SK-N-MC (cell line): ENCODE measurements at regions not wholly inside any gene's neighbourhood (a gene's known extent, or its start where the extent isn't known, plus 50 kb on each side); places are given as distances from the start of the nearest gene placed in this dataset.

Source experiments
- DNase-seq: peaks from one replicate; pipeline ENCODE4 v3.0.0-alpha.2; 2011; ENCODE audit warnings: low read depth, low spot score
- H3K27ac ChIP-seq: fragments of 200-600 bp; sonication (generic); 2 replicates; pipeline ENCODE4 v1.5.1; 2016; ENCODE audit warnings: mixed run types
- H3K36me3 ChIP-seq: fragments of 200-600 bp; sonication (generic); 2 replicates; pipeline ENCODE4 v1.6.1; 2017; ENCODE audit warnings: antibody characterized with exemption, low read length, mixed read lengths; ENCODE audit not compliant: insufficient read depth
- H3K4me3 ChIP-seq: fragments of 200-600 bp; sonication (generic); 2 replicates; pipeline ENCODE4 v1.5.1; 2016
- H3K9ac ChIP-seq: fragments of 200-600 bp; sonication (generic); 2 replicates; pipeline ENCODE4 v1.8.0; 2017; ENCODE audit warnings: mixed run types, mixed read lengths; ENCODE audit not compliant: insufficient read length
- H3K9me3 ChIP-seq: fragments of 200-600 bp; sonication (generic); 2 replicates; pipeline ENCODE4 v1.6.1; 2017; ENCODE audit warnings: low read depth, mild to moderate bottlenecking, antibody characterized with exemption, low read length, moderate library complexity, mixed read lengths
- EZH2 ChIP-seq: fragments of 200-600 bp; sonication (generic); IDR thresholded peaks from one replicate; pipeline ENCODE4 v1.6.1; 2017; ENCODE audit warnings: antibody characterized with exemption
- FOXP2 ChIP-seq: optimal IDR thresholded peaks from 2 replicates; pipeline ENCODE3; 2011; ENCODE audit warnings: mild to moderate bottlenecking, moderate library complexity; ENCODE audit not compliant: insufficient read depth; ENCODE audit errors: extremely low read length, control extremely low read depth
- POLR2AphosphoS5 ChIP-seq: IDR thresholded peaks from 2 replicates; pipeline ENCODE4 v1.6.1; 2012; ENCODE audit warnings: mild to moderate bottlenecking, low read depth, low read length, borderline replicate concordance

GRCh38 chr2:128781166-128781565 lies 462.5 kb upstream of the HS6ST1 start:
- no peak overlapping the region for H3K9ac ChIP-seq
- H3K27ac ChIP-seq, result no peak overlapping the region
- TF ChIP-seq POLR2AphosphoS5 (no peak), FOXP2 (no peak), EZH2 (no peak)
- no peaks in the 10 kb centered on the region for H3K36me3 ChIP-seq
- no peak overlapping the region for H3K4me3 ChIP-seq
- DNase-seq, result no peak
- no peaks in the 10 kb centered on the region for H3K9me3 ChIP-seq

DNA sequence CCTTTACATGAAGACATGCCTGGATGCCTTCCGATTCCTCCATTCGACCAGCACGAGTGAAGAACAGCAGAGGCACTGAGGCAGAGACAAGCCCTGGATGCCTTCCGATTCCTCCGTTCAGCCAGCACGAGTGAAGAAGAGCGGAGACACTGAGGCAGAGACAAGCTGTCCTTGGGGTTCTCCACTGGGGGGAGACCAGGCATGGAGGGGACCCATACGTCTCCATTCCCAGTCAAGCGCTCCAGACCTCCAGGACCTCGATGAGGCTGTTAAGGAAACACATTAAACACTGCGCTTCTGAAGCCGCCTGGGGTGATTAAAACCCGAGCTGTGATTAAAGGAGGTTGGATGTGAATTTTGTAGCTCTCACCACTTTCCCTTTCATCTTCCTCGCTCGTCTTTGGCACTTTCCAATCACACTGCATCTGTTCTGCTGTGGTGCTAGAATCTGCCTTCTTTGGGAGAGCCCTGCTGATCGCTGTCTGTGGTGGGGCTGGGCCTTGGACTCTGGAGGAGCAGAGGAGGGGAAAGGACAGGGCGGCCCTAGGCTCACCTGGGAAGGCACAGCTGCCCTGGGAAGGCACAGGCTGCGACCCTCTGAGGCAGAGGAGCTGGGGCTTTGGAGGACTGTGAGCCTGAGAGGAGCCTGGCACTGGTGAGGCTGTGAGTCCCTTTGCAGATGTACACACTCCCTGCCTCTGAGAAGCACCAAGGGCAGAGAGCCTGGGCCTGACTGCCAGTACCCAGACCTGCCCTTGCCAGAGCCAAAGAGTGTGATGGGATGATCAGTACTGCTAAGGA lies 463.1 kb upstream of the HS6ST1 start:
- H3K36me3 ChIP-seq, result no peaks in the 10 kb centered on the region

DNA sequence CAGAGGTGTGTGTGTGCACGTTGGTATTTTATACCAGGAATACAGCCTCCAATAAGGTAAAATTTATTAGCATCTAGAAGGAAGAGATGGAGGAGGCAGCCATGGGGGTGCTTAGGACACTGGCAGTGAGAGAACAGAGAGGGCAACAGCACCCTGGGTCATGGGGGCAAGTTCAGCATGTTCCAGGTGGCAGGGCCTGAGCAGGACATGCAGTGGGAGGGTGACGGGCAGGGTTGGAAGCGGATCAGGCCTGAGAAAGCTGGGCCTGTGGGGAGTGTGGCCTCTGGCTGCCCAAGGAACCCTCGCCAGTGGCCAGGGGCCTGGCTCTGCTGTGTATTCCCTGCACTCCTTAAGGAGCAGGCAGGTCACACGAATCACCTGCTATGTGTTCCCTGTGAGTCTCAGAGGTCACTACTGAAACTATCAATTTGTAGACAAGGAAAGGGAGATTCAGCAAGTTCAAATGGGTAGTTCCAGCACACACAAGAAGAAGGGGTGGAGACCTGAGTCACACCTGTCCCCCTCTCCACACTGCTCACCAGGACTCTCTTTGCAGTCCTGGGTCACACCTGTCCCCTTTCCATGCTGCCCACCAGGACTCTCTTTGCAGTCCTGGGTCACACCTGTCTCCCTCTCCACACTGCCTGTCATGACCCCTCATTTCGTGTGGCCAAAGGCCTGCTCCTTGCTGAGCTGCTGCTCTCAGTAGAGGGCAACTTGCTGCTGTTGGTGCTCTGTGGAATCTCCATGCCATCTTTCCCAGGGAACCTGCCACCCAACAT lies 463.9 kb upstream of the HS6ST1 start:
- TF ChIP-seq POLR2AphosphoS5 (no peak), EZH2 (no peak), FOXP2 (no peak)
- Histone ChIP-seq H3K9ac (no peak overlapping the region), H3K36me3 (no peaks in the 10 kb centered on the region), H3K27ac (no peak overlapping the region), H3K4me3 (no peak overlapping the region), H3K9me3 (no peaks in the 10 kb centered on the region)
- DNase-seq, result no peak

More for the DNA sequence above, 463.1 kb upstream of the HS6ST1 start:
- no peak for DNase-seq
- Histone ChIP-seq H3K27ac (no peak overlapping the region), H3K9me3 (no peaks in the 10 kb centered on the region), H3K4me3 (no peak overlapping the region), H3K9ac (no peak overlapping the region)
- TF ChIP-seq EZH2 (no peak), POLR2AphosphoS5 (no peak), FOXP2 (no peak)

DNA sequence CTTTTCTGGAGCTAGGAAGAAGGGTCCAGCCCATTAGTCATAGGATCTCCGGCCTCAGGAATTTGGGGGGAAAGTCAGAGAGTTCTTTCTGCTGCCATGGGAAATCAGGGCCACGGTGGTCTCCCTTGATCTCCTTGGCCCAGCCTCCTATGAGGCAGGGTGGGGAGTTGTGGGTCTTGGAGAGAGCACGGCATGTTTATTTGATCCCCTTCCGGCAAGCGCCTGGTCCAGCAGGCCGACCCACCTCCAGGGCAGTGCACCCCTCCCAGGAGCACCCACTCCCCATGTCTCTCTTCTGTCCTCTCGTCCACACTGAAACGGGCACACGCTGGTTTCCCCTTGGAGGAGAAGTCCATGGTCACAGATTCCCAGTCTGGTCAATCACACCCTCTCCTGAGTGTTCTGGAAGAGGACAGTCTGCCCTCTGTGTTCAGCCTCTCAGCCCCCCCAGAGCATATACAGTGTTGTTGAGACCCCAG lies 464.6 kb upstream of the HS6ST1 start:
- Histone ChIP-seq H3K9ac (no peak overlapping the region), H3K36me3 (no peaks in the 10 kb centered on the region), H3K4me3 (no peak overlapping the region), H3K27ac (no peak overlapping the region), H3K9me3 (no peaks in the 10 kb centered on the region)
- TF ChIP-seq FOXP2 (no peak), EZH2 (no peak), POLR2AphosphoS5 (no peak)
- no peak for DNase-seq

DNA sequence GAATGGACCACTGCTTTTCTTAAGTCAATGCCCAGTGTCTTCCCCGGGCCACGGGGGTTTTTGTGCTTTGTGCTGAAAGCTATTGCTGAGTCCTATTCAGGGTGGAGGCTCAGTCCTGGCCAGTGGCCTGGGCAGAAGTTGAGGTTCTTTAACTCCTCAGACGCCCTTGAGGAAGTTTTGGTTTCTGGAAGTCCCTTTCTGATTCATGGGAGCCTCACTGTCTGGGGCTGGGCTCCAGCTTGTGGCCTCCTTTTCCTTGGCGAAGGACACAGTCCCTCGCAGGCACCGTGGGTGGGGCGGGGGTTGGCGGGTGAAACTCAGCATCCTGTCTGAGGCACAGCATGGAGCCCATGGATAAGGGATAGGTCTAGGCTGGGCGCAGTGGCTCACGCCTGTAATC lies 465.2 kb upstream of the HS6ST1 start:
- no peaks in the 10 kb centered on the region for H3K36me3 ChIP-seq
- no peak overlapping the region for H3K4me3 ChIP-seq
- H3K27ac ChIP-seq, result no peak overlapping the region
- no peak overlapping the region for H3K9ac ChIP-seq
- H3K9me3 ChIP-seq, result no peaks in the 10 kb centered on the region
- no peak for DNase-seq
- no peak for TF ChIP-seq EZH2
- TF ChIP-seq POLR2AphosphoS5, result no peak
- TF ChIP-seq FOXP2, result no peak

DNA sequence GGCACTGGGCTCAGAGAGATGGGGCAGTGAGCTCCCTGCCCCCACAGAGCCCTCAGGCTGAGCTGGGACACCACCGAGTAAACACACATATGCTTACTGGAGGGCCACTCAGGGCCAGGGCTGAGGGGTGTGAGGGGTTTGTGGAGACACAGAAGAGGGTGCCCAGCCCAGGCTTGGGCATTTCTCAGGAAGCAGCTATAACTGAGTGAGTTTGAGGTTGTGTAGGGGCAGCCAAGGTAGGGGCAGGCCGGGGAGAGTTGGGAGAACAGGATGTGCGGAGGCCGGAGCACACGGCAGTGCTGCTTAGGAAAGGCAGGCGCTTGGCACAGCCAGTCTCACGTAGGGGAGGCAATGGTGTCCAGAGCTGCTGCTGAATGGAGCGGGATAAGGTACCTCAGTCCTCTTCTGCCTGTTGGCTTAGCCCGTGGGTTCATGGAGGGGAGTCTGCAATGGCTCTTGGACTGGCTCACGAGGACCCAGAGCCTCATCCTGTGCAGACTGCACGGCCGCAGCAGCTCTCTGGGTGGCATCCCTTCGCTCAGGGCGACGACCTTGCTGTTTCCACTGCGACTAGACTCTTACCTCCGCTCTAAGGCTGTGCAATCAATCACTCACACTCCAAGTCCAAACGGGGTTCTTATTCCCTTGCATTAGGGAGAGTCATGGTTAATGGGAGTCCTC lies 466.1 kb upstream of the HS6ST1 start:
- Histone ChIP-seq H3K9me3 (no peaks in the 10 kb centered on the region), H3K4me3 (no peak overlapping the region), H3K27ac (no peak overlapping the region), H3K36me3 (no peaks in the 10 kb centered on the region), H3K9ac (no peak overlapping the region)
- no peak for TF ChIP-seq POLR2AphosphoS5
- TF ChIP-seq FOXP2, result no peak
- TF ChIP-seq EZH2, result no peak
- DNase-seq, result no peak

- Histone ChIP-seq H3K9ac (no peak overlapping the region), H3K27ac (no peak overlapping the region), H3K4me3 (no peak overlapping the region), H3K36me3 (no peaks in the 10 kb centered on the region), H3K9me3 (no peaks in the 10 kb centered on the region)
- no peak for DNase-seq
- no peak for TF ChIP-seq EZH2
- no peak for TF ChIP-seq POLR2AphosphoS5
- TF ChIP-seq FOXP2, result no peak
These were observed 467.6 kb upstream of the HS6ST1 start for GRCh38 chr2:128786316-128786715.
